ENCODE measurements at regions not wholly inside any gene's neighbourhood (a gene's known extent, or its start where the extent isn't known, plus 50 kb on each side); places are given as distances from the start of the nearest gene placed in this dataset.
A peak's percentile ranks its signal among the peaks of the same experiment; 100 is the strongest.

GRCh38 chr17:79393358-79394052, 217.3 kb downstream of the RBFOX3 start:
- ATAC-seq (replicated peaks in 6 of 8): peak; percentile 75 to 87 (median 82)
- Histone ChIP-seq H3K27ac (no peak overlapping the region), H3K4me3 (no peak overlapping the region), H3K4me1 (replicated peaks in 1 of 2) (no peaks in the 10 kb centered on the region)
- 0 to 80% (median 30%) methylated on average over 1 to 18 of the region's 31 CpGs; no CpG with 5 or more reads in 3 of the 10 experiments for WGBS, 10 experiments
- in situ Hi-C loops (cut with MboI; ENCODE audit: low pct_unique_long_range_greater_than_20kb in 2 of 9, low sequenced_read_pairs in 9 of 9, unreplicated experiment in 9 of 9): loop anchor here in 8 of 9 experiments (10.0 to 25.0 kb wide), 5 partner anchors 206 to 309 kb away; no protein-coding TSS in a partner anchor

DNA sequence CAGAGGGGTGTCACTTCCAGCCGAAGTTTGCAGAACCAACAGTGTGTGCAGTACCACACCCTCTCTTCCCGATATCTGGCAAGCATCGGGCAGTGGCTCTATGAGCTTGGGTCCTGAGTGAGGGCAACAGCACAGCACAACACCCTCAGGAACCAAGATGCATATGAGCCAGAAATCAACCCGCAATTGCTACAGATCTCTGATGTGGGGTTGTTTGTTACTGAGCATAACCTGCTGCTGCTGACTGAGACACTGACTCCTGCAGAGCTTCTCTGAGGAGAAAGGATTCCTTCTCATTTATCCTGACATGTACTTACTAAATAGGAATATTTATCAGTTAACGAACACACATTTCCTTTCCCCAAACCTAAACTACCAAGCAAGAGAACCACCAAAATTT, 218.3 kb downstream of the RBFOX3 start:
- in situ Hi-C loops (cut with MboI; ENCODE audit: low pct_unique_long_range_greater_than_20kb in 2 of 9, low sequenced_read_pairs in 9 of 9, unreplicated experiment in 9 of 9): loop anchor here in 8 of 9 experiments (10.0 to 25.0 kb wide), 5 partner anchors 205 to 308 kb away; no protein-coding TSS in a partner anchor
- WGBS, 10 experiments: 17 to 100% (median 60%) methylated on average over 1 to 5 of the region's 5 CpGs; no CpG with 5 or more reads in 5 of the 10 experiments
- H3K4me3 ChIP-seq: no peak overlapping the region
- H3K4me1 ChIP-seq (replicated peaks in 1 of 2): no peaks in the 10 kb centered on the region
- no peak for ATAC-seq (replicated peaks in 6 of 8)
- no peak overlapping the region for H3K27ac ChIP-seq

- Histone ChIP-seq H3K27ac (no peak overlapping the region), H3K4me3 (no peak overlapping the region), H3K4me1 (replicated peaks in 1 of 2) (no peaks in the 10 kb centered on the region)
- in situ Hi-C loops (cut with MboI; ENCODE audit: low pct_unique_long_range_greater_than_20kb in 2 of 9, low sequenced_read_pairs in 9 of 9, unreplicated experiment in 9 of 9): loop anchor here in 8 of 9 experiments (10.0 to 25.0 kb wide), 5 partner anchors 204 to 307 kb away; no protein-coding TSS in a partner anchor
- 0 to 81% (median 14%) methylated on average over 3 to 20 of the region's 31 CpGs; no CpG with 5 or more reads in 1 of the 10 experiments for WGBS, 10 experiments
- ATAC-seq (replicated peaks in 6 of 8): peak in 7 of 8 experiments; percentile 12 to 83 (median 51)
Observed at GRCh38 chr17:79391376-79392233, 219.2 kb downstream of the RBFOX3 start.

DNA sequence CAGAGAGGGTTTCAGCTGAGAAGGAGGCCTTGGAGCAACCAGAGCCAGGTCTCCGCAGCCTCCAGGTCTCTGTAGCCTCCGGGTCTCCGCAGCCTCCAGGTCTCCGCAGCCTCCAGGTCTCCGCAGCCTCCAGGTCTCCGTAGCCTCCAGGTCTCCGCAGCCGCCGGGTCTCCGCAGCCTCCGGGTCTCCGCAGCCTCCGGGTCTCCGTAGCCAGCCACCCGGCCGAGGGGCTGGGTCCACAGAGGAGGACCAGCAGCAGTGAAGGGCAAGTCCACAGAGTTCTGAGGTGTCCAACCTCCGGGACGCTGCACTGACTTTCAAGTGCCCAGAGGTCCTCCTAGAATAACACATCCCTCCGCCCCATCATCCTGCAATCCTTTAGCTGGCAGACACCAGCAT, 221.0 kb downstream of the RBFOX3 start:
- no peak overlapping the region for H3K27ac ChIP-seq
- in situ Hi-C loops (cut with MboI; ENCODE audit: low pct_unique_long_range_greater_than_20kb in 2 of 9, low sequenced_read_pairs in 9 of 9, unreplicated experiment in 9 of 9): loop anchor here in 8 of 9 experiments (10.0 to 25.0 kb wide), 5 partner anchors 203 to 305 kb away; no protein-coding TSS in a partner anchor
- H3K4me1 ChIP-seq (replicated peaks in 1 of 2): no peaks in the 10 kb centered on the region
- ATAC-seq (replicated peaks in 6 of 8): no peak
- no peak overlapping the region for H3K4me3 ChIP-seq
- WGBS, 10 experiments: 80 to 100% (median 93%) methylated on average over 1 to 8 of the region's 19 CpGs; no CpG with 5 or more reads in 6 of the 10 experiments

GRCh38 chr17:79388556-79389295, 222.1 kb downstream of the RBFOX3 start:
- Histone ChIP-seq H3K4me1 (replicated peaks in 1 of 2) (no peaks in the 10 kb centered on the region), H3K4me3 (no peak overlapping the region), H3K27ac (no peak overlapping the region)
- 6 to 92% (median 25%) methylated on average over 5 to 15 of the region's 28 CpGs; no CpG with 5 or more reads in 3 of the 10 experiments for WGBS, 10 experiments
- in situ Hi-C loops (cut with MboI; ENCODE audit: low pct_unique_long_range_greater_than_20kb in 2 of 9, low sequenced_read_pairs in 9 of 9, unreplicated experiment in 9 of 9): loop anchor here in 5 of 9 experiments (25.0 kb wide), 2 partner anchors 201 to 301 kb away; no protein-coding TSS in a partner anchor
- peak; percentile 58 to 83 (median 76) for ATAC-seq (replicated peaks in 6 of 8)

- in situ Hi-C loops (cut with MboI; ENCODE audit: low pct_unique_long_range_greater_than_20kb in 2 of 9, low sequenced_read_pairs in 9 of 9, unreplicated experiment in 9 of 9): loop anchor here in 5 of 9 experiments (25.0 kb wide), 2 partner anchors 200 to 300 kb away; no protein-coding TSS in a partner anchor
- Histone ChIP-seq H3K27ac (no peak overlapping the region), H3K4me3 (no peak overlapping the region), H3K4me1 (replicated peaks in 1 of 2) (peaks cover 0 to 4% of the 10 kb centered on the region in 2 donors)
- ATAC-seq (replicated peaks in 6 of 8): no peak
- WGBS, 10 experiments: 0 to 34% (median 17%) methylated on average over 1 to 4 of the region's 6 CpGs; no CpG with 5 or more reads in 7 of the 10 experiments
Observed at GRCh38 chr17:79387783-79388182, 223.1 kb downstream of the RBFOX3 start.

- ATAC-seq (replicated peaks in 6 of 8): no peak
- 0 to 80% (median 52%) methylated on average over 1 to 3 of the region's 5 CpGs; no CpG with 5 or more reads in 6 of the 10 experiments for WGBS, 10 experiments
- Histone ChIP-seq H3K27ac (no peak overlapping the region), H3K4me3 (no peak overlapping the region), H3K4me1 (replicated peaks in 1 of 2) (peaks cover 0 to 4% of the 10 kb centered on the region in 2 donors)
- in situ Hi-C loops (cut with MboI; ENCODE audit: low pct_unique_long_range_greater_than_20kb in 2 of 9, low sequenced_read_pairs in 9 of 9, unreplicated experiment in 9 of 9): loop anchor here in 5 of 9 experiments (25.0 kb wide), 2 partner anchors 199 to 299 kb away; no protein-coding TSS in a partner anchor
Observed at GRCh38 chr17:79385962-79386563, 224.8 kb downstream of the RBFOX3 start.

- no peak overlapping the region for H3K27ac ChIP-seq
- in situ Hi-C loops (cut with MboI; ENCODE audit: low pct_unique_long_range_greater_than_20kb in 2 of 9, low sequenced_read_pairs in 9 of 9, unreplicated experiment in 9 of 9): loop anchor here in 5 of 9 experiments (25.0 kb wide), 2 partner anchors 195 to 295 kb away; no protein-coding TSS in a partner anchor
- 29 to 100% (median 52%) methylated on average over 1 to 7 of the region's 9 CpGs; no CpG with 5 or more reads in 7 of the 10 experiments for WGBS, 10 experiments
- ATAC-seq (replicated peaks in 6 of 8): no peak
- H3K4me3 ChIP-seq: no peak overlapping the region
- peaks cover 0 to 4% of the 10 kb centered on the region in 2 donors for H3K4me1 ChIP-seq (replicated peaks in 1 of 2)
Observed at GRCh38 chr17:79382313-79382712, 228.5 kb downstream of the RBFOX3 start.

DNA sequence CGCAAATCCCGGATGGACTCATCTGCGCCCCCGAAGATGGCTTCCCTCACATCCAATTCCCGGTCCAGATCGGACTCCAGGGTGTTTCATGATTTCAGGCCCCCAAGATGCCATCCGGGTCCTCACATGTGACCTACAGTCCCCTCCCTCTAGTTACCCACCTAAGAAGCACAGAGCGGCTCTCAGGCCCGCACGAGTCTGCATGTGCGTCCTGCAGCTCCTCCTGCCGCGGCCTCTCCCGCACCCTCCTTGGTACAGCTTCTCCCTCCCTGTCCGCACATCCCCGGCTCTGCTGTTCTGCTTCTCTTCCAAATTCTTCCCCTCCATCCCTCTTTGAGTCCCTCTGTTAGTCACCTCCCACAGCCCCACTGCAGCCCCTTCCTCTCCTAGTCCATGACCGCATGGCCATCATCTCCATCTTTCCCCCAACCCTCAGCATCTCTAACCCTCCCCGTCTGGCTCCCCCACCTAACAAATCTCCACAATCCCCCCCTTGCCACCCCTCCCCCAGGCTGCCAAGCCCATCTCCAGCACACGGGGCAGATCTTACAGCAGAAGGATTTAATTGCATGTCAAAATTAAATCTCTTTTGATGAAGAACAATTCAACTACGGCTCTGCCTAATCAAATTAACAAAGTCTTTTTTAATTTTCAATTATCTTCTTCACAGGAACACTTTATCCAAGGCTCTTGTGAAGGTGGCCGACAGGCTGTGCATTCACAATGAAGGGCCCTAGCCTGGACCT, 231.0 kb downstream of the RBFOX3 start:
- 33 to 90% (median 61%) methylated on average over 1 to 11 of the region's 21 CpGs; no CpG with 5 or more reads in 4 of the 10 experiments for WGBS, 10 experiments
- in situ Hi-C loops (cut with MboI; ENCODE audit: low pct_unique_long_range_greater_than_20kb in 2 of 9, low sequenced_read_pairs in 9 of 9, unreplicated experiment in 9 of 9): loop anchor here in 5 of 9 experiments (25.0 kb wide), 2 partner anchors 193 to 293 kb away; no protein-coding TSS in a partner anchor
- Histone ChIP-seq H3K4me1 (replicated peaks in 1 of 2) (peaks cover 0 to 4% of the 10 kb centered on the region in 2 donors), H3K27ac (no peak overlapping the region), H3K4me3 (no peak overlapping the region)
- ATAC-seq (replicated peaks in 6 of 8): no peak

- peak in 2 of 8 experiments; percentile 23 to 53 for ATAC-seq (replicated peaks in 6 of 8)
- in situ Hi-C loops (cut with MboI; ENCODE audit: low pct_unique_long_range_greater_than_20kb in 2 of 9, low sequenced_read_pairs in 9 of 9, unreplicated experiment in 9 of 9): loop anchor here in 5 of 9 experiments (25.0 kb wide), 2 partner anchors 190 to 290 kb away; no protein-coding TSS in a partner anchor
Observed at GRCh38 chr17:79377230-79377786, 233.5 kb downstream of the RBFOX3 start.

GRCh38 chr17:79374807-79375206, 236.0 kb downstream of the RBFOX3 start:
- ATAC-seq (replicated peaks in 6 of 8): no peak
- in situ Hi-C loops (cut with MboI; ENCODE audit: low pct_unique_long_range_greater_than_20kb in 2 of 9, low sequenced_read_pairs in 9 of 9, unreplicated experiment in 9 of 9): loop anchor here in 5 of 9 experiments (25.0 kb wide), 2 partner anchors 188 to 288 kb away; no protein-coding TSS in a partner anchor
- H3K4me3 ChIP-seq: no peak overlapping the region
- WGBS, 10 experiments: 32 to 83% (median 60%) methylated on average over 1 to 4 of the region's 6 CpGs; no CpG with 5 or more reads in 5 of the 10 experiments
- no peaks in the 10 kb centered on the region for H3K4me1 ChIP-seq (replicated peaks in 1 of 2)
- no peak overlapping the region for H3K27ac ChIP-seq

More at GRCh38 chr17:79377230-79377786, 233.5 kb downstream of the RBFOX3 start:
- WGBS, 10 experiments: 17 to 71% (median 46%) methylated on average over 1 to 11 of the region's 25 CpGs; no CpG with 5 or more reads in 3 of the 10 experiments
- Histone ChIP-seq H3K4me3 (no peak overlapping the region), H3K27ac (no peak overlapping the region), H3K4me1 (replicated peaks in 1 of 2) (no peaks in the 10 kb centered on the region)
